ENCODE measurements at regions not wholly inside any gene's neighbourhood (a gene's known extent, or its start where the extent isn't known, plus 50 kb on each side); places are given as distances from the start of the nearest gene placed in this dataset.

GRCh38 chr15:46671336-46671735, 1036.5 kb downstream of the SQOR start:
- no peak for DNase-seq

GRCh38 chr15:46672041-46672440, 1037.2 kb downstream of the SQOR start:
- no peak for DNase-seq

GRCh38 chr15:46676233-46677206, 1040.8 kb upstream of the SEMA6D start:
- DNase-seq = no peak

- DNase-seq = no peak
These were observed 1039.8 kb upstream of the SEMA6D start for GRCh38 chr15:46677491-46677890.

- no peak for DNase-seq
These were observed 1035.4 kb upstream of the SEMA6D start for GRCh38 chr15:46681901-46682300.

- DNase-seq = no peak
These were observed 1034.1 kb upstream of the SEMA6D start for GRCh38 chr15:46682969-46683791.

GRCh38 chr15:46685096-46685495, 1032.2 kb upstream of the SEMA6D start:
- no peak for DNase-seq

- no peak for DNase-seq
These were observed 1031.6 kb upstream of the SEMA6D start for GRCh38 chr15:46685681-46686080.

- no peak for DNase-seq
These were observed 1021.0 kb upstream of the SEMA6D start for GRCh38 chr15:46696281-46696680.

- DNase-seq = no peak
These were observed 1016.0 kb upstream of the SEMA6D start for GRCh38 chr15:46701346-46701745.

GRCh38 chr15:46701896-46702295, 1015.4 kb upstream of the SEMA6D start:
- no peak for DNase-seq

- DNase-seq = no peak
These were observed 1014.1 kb upstream of the SEMA6D start for GRCh38 chr15:46703020-46703861.

- DNase-seq = no peak
These were observed 1013.3 kb upstream of the SEMA6D start for GRCh38 chr15:46703871-46704637.

- no peak for DNase-seq
These were observed 1009.9 kb upstream of the SEMA6D start for GRCh38 chr15:46707452-46707851.

- DNase-seq = no peak
These were observed 1009.1 kb upstream of the SEMA6D start for GRCh38 chr15:46708226-46708625.

GRCh38 chr15:46709460-46710083, 1007.7 kb upstream of the SEMA6D start:
- no peak for DNase-seq

GRCh38 chr15:46710401-46710960, 1006.8 kb upstream of the SEMA6D start:
- DNase-seq = no peak

GRCh38 chr15:46713045-46713444, 1004.3 kb upstream of the SEMA6D start:
- no peak for DNase-seq

- DNase-seq = no peak
These were observed 1002.4 kb upstream of the SEMA6D start for GRCh38 chr15:46714950-46715349.

GRCh38 chr15:46723308-46723707, 994.0 kb upstream of the SEMA6D start:
- no peak for DNase-seq

GRCh38 chr15:46732060-46732459, 985.2 kb upstream of the SEMA6D start:
- no peak for DNase-seq
